Suprapubic skin (tissue), 3 donors: ENCODE measurements at regions not wholly inside any gene's neighbourhood (a gene's known extent, or its start where the extent isn't known, plus 50 kb on each side); places are given as distances from the start of the nearest gene placed in this dataset.

ENCODE experiments used
- CTCF ChIP-seq, 2 donors: fragments of 200-600 bp in 1 of 2; fragments of 450-650 bp in 1 of 2; sonication (generic) in 1 of 2; IDR thresholded peaks; one replicate each; pipeline ENCODE4 v1.5.1; 2016 to 2019; ENCODE audit warnings: antibody characterized with exemption in 2 of 2, mild to moderate bottlenecking in 1 of 2, moderate library complexity in 1 of 2
- EP300 ChIP-seq: sonication (generic); formaldehyde crosslinking; IDR thresholded peaks from one replicate; pipeline ENCODE4 v1.6.1; 2017; ENCODE audit warnings: antibody characterized with exemption
- POLR2A ChIP-seq, 2 donors: fragments of 450-650 bp; IDR thresholded peaks; one replicate each; pipeline ENCODE4 v1.6.1; 2017; ENCODE audit warnings: antibody characterized with exemption in 2 of 2, mild to moderate bottlenecking in 2 of 2, moderate library complexity in 2 of 2

GRCh38 chr17:77883213-77883650 lies 75.3 kb upstream of the TNRC6C start:
- TF ChIP-seq CTCF (IDR thresholded peaks at IDR 0.05) (no peak), POLR2A (IDR thresholded peaks at IDR 0.05) (no peak), EP300 (no peak)
